B cell (primary cell): ENCODE measurements at regions not wholly inside any gene's neighbourhood (a gene's known extent, or its start where the extent isn't known, plus 50 kb on each side); places are given as distances from the start of the nearest gene placed in this dataset.

Source experiments
- ATAC-seq: fragments of 200-7000 bp; cut with Tn5 transposase; one replicate; pipeline ENCODE4 v1.10.0; 2021; ENCODE audit warnings: low read depth, mild to moderate bottlenecking, moderate number of reproducible peaks, moderate library complexity
- CTCF ChIA-PET: fragments of 350-600 bp; sonication (Branson Sonifier 250); formaldehyde crosslinking; loops from one replicate; lab custom pipeline; 2021; ENCODE audit warnings: antibody characterized with exemption, inconsistent platforms; lab: Charles Lee
- POLR2A ChIA-PET: fragments of 350-600 bp; sonication (Branson Sonifier 250); formaldehyde crosslinking; loops from one replicate; lab custom pipeline; 2021; ENCODE audit warnings: antibody characterized with exemption; lab: Charles Lee
- DNase-seq: peaks from one replicate; pipeline ENCODE4 v3.0.0; 2013
- H2AFZ ChIP-seq: 2 replicates; pipeline ENCODE4 v1.6.1; 2012; ENCODE audit warnings: mild to moderate bottlenecking, low read depth, low read length; ENCODE audit not compliant: insufficient read depth, poor library complexity, severe bottlenecking
- H3K27ac ChIP-seq, 2 donors: 1 replicate in 1 of 2; 2 replicates in 1 of 2; pipeline ENCODE4 v1.5.1; 2012 to 2013; ENCODE audit warnings: low read length in 2 of 2, mild to moderate bottlenecking in 2 of 2, moderate library complexity in 1 of 2
- H3K27me3 ChIP-seq, 4 experiments: fragments of 200-600 bp in 1 of 4; sonication (generic) in 1 of 4; replicated peaks in 1 of 4; 1 replicate in 2 of 4; 2 replicates in 2 of 4; pipeline versions ENCODE4 v1.6.1 to v1.7.0; 2013 to 2016; ENCODE audit warnings: low read length in 3 of 4, mild to moderate bottlenecking in 2 of 4, mixed read lengths in 1 of 4, moderate library complexity in 1 of 4; ENCODE audit not compliant: insufficient read depth in 4 of 4, control insufficient read depth in 3 of 4; ENCODE audit errors: control extremely low read depth in 1 of 4
- H3K36me3 ChIP-seq, 2 experiments: replicated peaks in 1 of 2; 1 replicate in 1 of 2; 2 replicates in 1 of 2; pipeline versions ENCODE4 v1.6.1 to v1.7.1; 2013; ENCODE audit warnings: low read length in 1 of 2; ENCODE audit not compliant: insufficient read depth in 2 of 2, control insufficient read depth in 1 of 2; ENCODE audit errors: control extremely low read depth in 1 of 2, extremely low read depth in 1 of 2
- H3K4me1 ChIP-seq, 2 donors: fragments of 200-600 bp in 1 of 2; sonication (generic) in 1 of 2; 1 replicate in 1 of 2; 2 replicates in 1 of 2; pipeline versions ENCODE4 v1.5.1 to v1.6.1; 2013 to 2017; ENCODE audit warnings: low read length in 2 of 2; ENCODE audit not compliant: control insufficient read depth in 2 of 2, insufficient read depth in 2 of 2
- H3K4me2 ChIP-seq: replicated peaks from 2 replicates; pipeline ENCODE3; 2012; ENCODE audit warnings: mild to moderate bottlenecking, low read depth, low read length; ENCODE audit not compliant: poor library complexity, severe bottlenecking
- H3K4me3 ChIP-seq, 5 experiments: fragments of 200-600 bp in 1 of 5; sonication (generic) in 1 of 5; 1 replicate in 3 of 5; 2 replicates in 2 of 5; pipeline versions ENCODE4 v1.5.1 to v1.7.0; 2011 to 2016; ENCODE audit warnings: low read length in 4 of 5, mild to moderate bottlenecking in 4 of 5, low read depth in 2 of 5, control low read depth in 1 of 5, moderate library complexity in 1 of 5; ENCODE audit not compliant: insufficient read depth in 1 of 5; ENCODE audit errors: control extremely low read depth in 1 of 5, extremely low read depth in 1 of 5
- H3K79me2 ChIP-seq: fragments of 200-600 bp; sonication (generic); one replicate; pipeline ENCODE4 v1.6.0; 2016; ENCODE audit warnings: low read length; ENCODE audit not compliant: control insufficient read depth, insufficient read depth
- H3K9ac ChIP-seq: fragments of 200-600 bp; sonication (generic); 2 replicates; pipeline ENCODE4 v1.6.1; 2017; ENCODE audit warnings: mild to moderate bottlenecking, low read length, moderate library complexity
- H3K9me3 ChIP-seq, 3 donors: one replicate each; pipeline versions ENCODE4 v1.6.1 to v1.7.1; 2013; ENCODE audit warnings: low read length in 2 of 3; ENCODE audit not compliant: control insufficient read depth in 2 of 3, insufficient read depth in 1 of 3; ENCODE audit errors: control extremely low read depth in 1 of 3
- H4K20me1 ChIP-seq: 2 replicates; pipeline ENCODE4 v1.6.0; 2012; ENCODE audit warnings: mild to moderate bottlenecking, low read length; ENCODE audit not compliant: insufficient read depth, control insufficient read depth, poor library complexity, severe bottlenecking
- H3K27ac Mint-ChIP-seq: one replicate; pipeline ENCODE4 v1.8.0; 2021; ENCODE audit warnings: mixed read lengths
- H3K27me3 Mint-ChIP-seq: one replicate; pipeline ENCODE4 v1.8.0; 2021; ENCODE audit warnings: mixed read lengths
- H3K4me1 Mint-ChIP-seq: one replicate; pipeline ENCODE4 v1.8.0; 2021; ENCODE audit warnings: mixed read lengths
- H3K4me3 Mint-ChIP-seq: one replicate; pipeline ENCODE4 v1.8.0; 2021; ENCODE audit warnings: mixed read lengths
- H3K9me3 Mint-ChIP-seq: one replicate; pipeline ENCODE4 v1.8.0; 2022; ENCODE audit warnings: mixed read lengths; ENCODE audit not compliant: insufficient read depth
- EZH2 ChIP-seq: IDR thresholded peaks from 2 replicates; pipeline ENCODE4 v1.6.1; 2012; ENCODE audit warnings: borderline replicate concordance, low read depth, mild to moderate bottlenecking, moderate library complexity, low read length; ENCODE audit not compliant: insufficient read depth, poor library complexity, severe bottlenecking
- WGBS: methylation state at CpG from one replicate; pipeline ENCODE4 v1.1.5; 2013; ENCODE audit warnings: missing lambda C conversion rate; ENCODE audit not compliant: insufficient coverage; 5-methylcytosine and 5-hydroxymethylcytosine counted together
- intact Hi-C: fragments of 100-400 bp; cut with micrococcal nuclease; formaldehyde crosslinking; loops from one replicate; pipeline ENCODE4 v1.10.0; 2022
- TF ChIP-seq, protein P1 (sequence below): fragments of 200-600 bp; IDR thresholded peaks from one replicate; pipeline ENCODE4 v1.8.0; 2022; ENCODE audit warnings: antibody characterized with exemption, mild to moderate bottlenecking

DNA sequence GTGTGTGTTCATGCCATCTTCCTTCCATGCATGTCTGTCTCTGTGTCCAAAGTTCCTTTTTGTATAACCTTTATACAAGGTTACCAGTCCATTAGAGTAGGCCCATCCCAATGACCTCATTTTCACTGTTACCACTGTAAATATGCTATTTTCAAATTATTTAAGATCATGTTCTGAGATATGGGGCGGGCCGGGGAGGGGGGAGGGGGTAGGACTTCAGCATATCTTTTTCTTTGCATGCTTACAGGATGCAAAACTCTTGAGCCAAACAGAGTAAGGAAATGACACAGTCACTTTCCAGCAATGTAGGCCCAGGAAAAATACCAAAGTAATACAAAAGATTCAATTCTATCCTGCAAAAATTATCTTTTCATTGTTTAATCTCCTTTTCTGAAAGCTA lies 124.1 kb upstream of the HNRNPA3 start:
- POLR2A ChIA-PET: no interaction called here
- WGBS: no CpG with 5 or more reads among the region's 2 CpGs

DNA sequence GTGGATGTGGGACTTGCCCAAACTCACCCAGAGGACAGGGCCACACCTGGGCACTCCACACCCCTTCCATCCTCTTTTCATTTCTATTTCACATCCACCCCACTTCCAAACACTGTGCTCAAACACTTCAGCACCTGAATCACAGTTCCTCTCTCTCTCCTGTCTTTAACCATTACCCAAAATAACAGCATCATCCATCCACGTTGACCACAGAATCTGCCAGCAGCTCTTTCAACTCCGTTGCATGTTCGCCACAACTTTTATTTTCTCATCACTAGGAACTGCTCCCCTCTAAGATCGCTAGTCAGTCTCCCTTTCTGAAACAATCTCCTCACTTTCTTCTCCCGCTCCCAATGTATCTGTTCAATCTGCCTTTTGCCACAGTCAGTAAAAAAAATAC lies 121.6 kb upstream of the HNRNPA3 start:
- Mint-ChIP-seq H3K9me3 (no peaks in the 10 kb centered on the region), H3K4me1 (no peaks in the 10 kb centered on the region), H3K27me3 (peaks cover 16% of the 10 kb centered on the region), H3K4me3 (no peak overlapping the region), H3K27ac (no peak overlapping the region)
- Histone ChIP-seq H3K4me1 (no peaks in the 10 kb centered on the region), H3K27ac (no peak overlapping the region), H3K4me2 (no peak overlapping the region), H3K9ac (no peak overlapping the region), H2AFZ (no peak overlapping the region), H3K4me3 (no peak overlapping the region), H3K27me3 (peaks cover 0 to 5% (median 0%) of the 10 kb centered on the region in 4 experiments), H3K9me3 (no peaks in the 10 kb centered on the region), H3K36me3 (no peaks in the 10 kb centered on the region), H3K79me2 (no peaks in the 10 kb centered on the region), H4K20me1 (no peaks in the 10 kb centered on the region)
- TF ChIP-seq, protein P1, sequence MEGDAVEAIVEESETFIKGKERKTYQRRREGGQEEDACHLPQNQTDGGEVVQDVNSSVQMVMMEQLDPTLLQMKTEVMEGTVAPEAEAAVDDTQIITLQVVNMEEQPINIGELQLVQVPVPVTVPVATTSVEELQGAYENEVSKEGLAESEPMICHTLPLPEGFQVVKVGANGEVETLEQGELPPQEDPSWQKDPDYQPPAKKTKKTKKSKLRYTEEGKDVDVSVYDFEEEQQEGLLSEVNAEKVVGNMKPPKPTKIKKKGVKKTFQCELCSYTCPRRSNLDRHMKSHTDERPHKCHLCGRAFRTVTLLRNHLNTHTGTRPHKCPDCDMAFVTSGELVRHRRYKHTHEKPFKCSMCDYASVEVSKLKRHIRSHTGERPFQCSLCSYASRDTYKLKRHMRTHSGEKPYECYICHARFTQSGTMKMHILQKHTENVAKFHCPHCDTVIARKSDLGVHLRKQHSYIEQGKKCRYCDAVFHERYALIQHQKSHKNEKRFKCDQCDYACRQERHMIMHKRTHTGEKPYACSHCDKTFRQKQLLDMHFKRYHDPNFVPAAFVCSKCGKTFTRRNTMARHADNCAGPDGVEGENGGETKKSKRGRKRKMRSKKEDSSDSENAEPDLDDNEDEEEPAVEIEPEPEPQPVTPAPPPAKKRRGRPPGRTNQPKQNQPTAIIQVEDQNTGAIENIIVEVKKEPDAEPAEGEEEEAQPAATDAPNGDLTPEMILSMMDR: no peak
- TF ChIP-seq EZH2: no peak
- DNase-seq: no peak
- WGBS: 25% methylated on average over 3 of the region's 5 CpGs
- no peak for ATAC-seq
- ChIA-PET CTCF (interaction anchor here (0.7 kb wide), 1 partner anchor 17 kb away, joined by 3 read pairs; no protein-coding TSS in a partner anchor), POLR2A (no interaction called here)
- intact Hi-C loops: no loop called here

More for the DNA sequence above, 124.1 kb upstream of the HNRNPA3 start:
- Mint-ChIP-seq H3K9me3 (no peaks in the 10 kb centered on the region), H3K4me1 (no peaks in the 10 kb centered on the region), H3K27ac (no peak overlapping the region), H3K4me3 (no peak overlapping the region), H3K27me3 (peaks cover 8% of the 10 kb centered on the region)
- Histone ChIP-seq H4K20me1 (no peaks in the 10 kb centered on the region), H3K4me1 (no peaks in the 10 kb centered on the region), H3K36me3 (no peaks in the 10 kb centered on the region), H3K4me2 (no peak overlapping the region), H2AFZ (no peak overlapping the region), H3K9ac (no peak overlapping the region), H3K27ac (no peak overlapping the region), H3K27me3 (peaks cover 0 to 5% (median 0%) of the 10 kb centered on the region in 4 experiments), H3K79me2 (no peaks in the 10 kb centered on the region), H3K4me3 (no peak overlapping the region), H3K9me3 (no peaks in the 10 kb centered on the region)
- DNase-seq: no peak
- intact Hi-C loops: no loop called here
- CTCF ChIA-PET: no interaction called here
- no peak for TF ChIP-seq EZH2
- TF ChIP-seq, protein P1: no peak
- no peak for ATAC-seq
